NT2/D1 (cell line): ENCODE measurements at regions not wholly inside any gene's neighbourhood (a gene's known extent, or its start where the extent isn't known, plus 50 kb on each side); places are given as distances from the start of the nearest gene placed in this dataset.

Experiments used
- DNase-seq: peaks from one replicate; pipeline ENCODE4 v3.0.0-alpha.2; 2011; ENCODE audit warnings: low read depth, low spot score
- H3K27me3 ChIP-seq: 2 replicates; pipeline ENCODE4 v1.6.0; 2011; ENCODE audit warnings: mild to moderate bottlenecking; ENCODE audit not compliant: insufficient read length, insufficient read depth
- H3K36me3 ChIP-seq: 2 replicates; pipeline ENCODE4 v1.6.1; 2011; ENCODE audit warnings: mild to moderate bottlenecking, low read length, mixed read lengths; ENCODE audit not compliant: insufficient read depth, insufficient read length
- H3K4me1 ChIP-seq: 2 replicates; pipeline ENCODE4 v1.5.1; 2011; ENCODE audit not compliant: insufficient read depth, insufficient read length
- H3K4me3 ChIP-seq: 2 replicates; pipeline ENCODE4 v1.5.1; 2011; ENCODE audit warnings: low read depth; ENCODE audit not compliant: insufficient read length
- H3K9ac ChIP-seq: 2 replicates; pipeline ENCODE4 v1.6.0; 2011; ENCODE audit warnings: low read depth; ENCODE audit not compliant: insufficient read length
- H3K9me3 ChIP-seq: 2 replicates; pipeline ENCODE4 v1.5.1; 2011; ENCODE audit warnings: mild to moderate bottlenecking, low read length; ENCODE audit not compliant: insufficient read depth
- SUZ12 ChIP-seq: IDR thresholded peaks from 2 replicates; pipeline ENCODE4 v1.6.1; 2011; ENCODE audit not compliant: insufficient read length, insufficient read depth; ENCODE audit errors: extremely low read depth
- YY1 ChIP-seq: IDR thresholded peaks from 2 replicates; pipeline ENCODE4 v1.6.1; 2011; ENCODE audit not compliant: insufficient read length, insufficient read depth
- ZNF274 ChIP-seq: IDR thresholded peaks from 2 replicates; pipeline ENCODE4 v1.6.1; 2011; ENCODE audit warnings: mild to moderate bottlenecking, low read depth, low read length

DNA sequence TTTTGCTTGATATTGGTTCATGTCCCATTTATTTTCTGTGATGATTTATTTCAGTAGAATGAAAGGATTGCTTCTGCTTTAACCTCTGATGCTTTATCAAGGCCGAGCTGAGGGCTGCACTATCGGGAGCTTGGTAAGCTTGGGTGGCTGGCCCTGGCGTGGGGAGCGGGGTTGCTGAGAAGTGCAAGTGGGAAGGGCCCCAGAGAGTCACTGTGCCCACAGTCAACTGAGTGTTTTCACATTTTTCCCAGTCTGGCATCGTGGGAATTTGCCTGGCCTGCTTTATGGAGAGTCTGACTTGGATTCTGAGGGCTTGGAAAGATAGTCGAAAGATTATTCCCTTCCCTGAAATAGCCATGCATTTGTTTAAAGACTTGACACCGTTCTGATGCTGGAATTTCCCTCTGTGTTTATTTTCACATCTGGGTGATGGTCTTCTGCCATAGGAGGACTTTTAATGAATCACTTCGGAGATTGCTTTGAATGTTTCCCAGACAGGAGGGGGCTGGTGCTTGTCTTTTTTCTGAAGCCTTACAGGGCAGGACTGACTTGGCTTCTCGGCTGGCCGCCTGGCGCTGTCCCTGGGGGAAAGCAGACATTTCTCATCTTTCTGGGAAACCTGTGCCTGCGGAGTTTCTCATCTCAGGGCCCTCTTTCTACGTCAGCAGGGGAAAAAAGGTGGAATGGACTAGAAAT lies 139.0 kb downstream of the BOD1 start:
- TF ChIP-seq YY1 (no peak), SUZ12 (no peak), ZNF274 (no peak)
- no peak for DNase-seq
- Histone ChIP-seq H3K9me3 (no peaks in the 10 kb centered on the region), H3K27me3 (no peaks in the 10 kb centered on the region), H3K4me1 (peaks cover 2% of the 10 kb centered on the region), H3K36me3 (no peaks in the 10 kb centered on the region), H3K4me3 (no peak overlapping the region), H3K9ac (no peak overlapping the region)

DNA sequence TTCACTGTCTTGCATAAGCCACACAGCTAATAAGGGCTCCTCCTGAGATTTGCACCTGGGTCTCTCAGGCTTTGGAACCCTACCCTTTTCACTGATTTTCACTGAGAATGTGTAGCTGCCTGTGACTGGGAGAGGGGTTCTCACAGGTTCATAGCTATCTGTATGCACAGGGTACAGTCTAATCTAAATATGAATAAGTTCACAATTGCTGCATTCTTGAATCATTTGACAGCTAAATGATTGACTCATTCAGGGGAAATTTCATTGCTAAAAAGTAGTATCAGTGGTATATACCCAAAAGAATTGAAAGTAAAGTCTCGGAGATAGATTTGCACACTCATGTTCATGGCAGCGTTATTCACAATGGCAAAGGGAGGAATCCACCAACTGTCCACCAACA lies 140.7 kb downstream of the BOD1 start:
- Histone ChIP-seq H3K27me3 (no peaks in the 10 kb centered on the region), H3K9me3 (no peaks in the 10 kb centered on the region), H3K36me3 (no peaks in the 10 kb centered on the region), H3K4me3 (no peak overlapping the region), H3K4me1 (peaks cover 2% of the 10 kb centered on the region), H3K9ac (no peak overlapping the region)
- DNase-seq = no peak
- TF ChIP-seq ZNF274 (no peak), SUZ12 (no peak), YY1 (no peak)

DNA sequence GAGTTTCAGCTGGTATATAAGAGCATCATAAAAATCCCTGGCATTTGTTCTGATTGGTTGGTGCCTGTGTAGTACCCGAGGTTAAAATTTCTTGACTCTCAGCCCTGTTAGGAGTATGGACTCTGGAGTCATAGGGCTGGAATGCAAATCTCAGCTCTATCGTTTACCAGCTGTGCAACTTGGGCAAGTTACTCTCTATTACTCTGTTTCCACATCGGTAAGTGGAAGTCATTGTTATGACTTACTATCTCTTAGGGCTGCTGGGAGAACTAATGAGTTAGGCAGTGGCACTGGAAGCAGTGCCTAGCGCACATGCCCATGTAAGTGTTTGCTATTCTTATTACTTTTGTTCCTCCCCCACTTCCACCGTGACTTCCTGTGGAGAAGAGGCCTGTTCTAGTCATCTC lies 141.6 kb downstream of the BOD1 start:
- DNase-seq = no peak
- Histone ChIP-seq H3K9me3 (no peaks in the 10 kb centered on the region), H3K4me1 (peaks cover 2% of the 10 kb centered on the region), H3K36me3 (no peaks in the 10 kb centered on the region), H3K27me3 (no peaks in the 10 kb centered on the region), H3K4me3 (no peak overlapping the region), H3K9ac (no peak overlapping the region)
- TF ChIP-seq SUZ12 (no peak), YY1 (no peak), ZNF274 (no peak)

DNA sequence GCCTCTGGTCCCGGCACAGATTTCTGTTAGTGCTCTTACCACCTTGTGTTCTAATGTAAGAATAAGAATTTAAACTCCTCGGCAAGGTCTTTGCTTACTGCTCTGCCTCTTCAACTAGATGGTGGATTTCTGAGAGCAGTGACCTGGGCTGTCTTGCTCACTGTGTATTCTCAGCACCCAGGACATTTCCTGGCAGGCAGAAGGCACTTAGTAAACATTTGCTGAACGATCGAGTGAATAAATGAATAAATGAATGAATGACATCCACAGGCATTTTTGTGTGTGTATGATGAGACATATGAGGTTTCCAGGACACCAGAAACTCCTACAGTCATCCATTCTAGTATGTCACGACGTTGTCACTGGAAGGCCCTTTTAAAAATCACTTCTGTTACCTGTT lies 143.2 kb downstream of the BOD1 start:
- no peaks in the 10 kb centered on the region for H3K9me3 ChIP-seq
- H3K4me1 ChIP-seq = peaks cover 2% of the 10 kb centered on the region
- H3K9ac ChIP-seq = no peak overlapping the region
- H3K4me3 ChIP-seq = no peak overlapping the region
- no peak for DNase-seq
- TF ChIP-seq SUZ12 (no peak), ZNF274 (no peak), YY1 (no peak)
- no peaks in the 10 kb centered on the region for H3K27me3 ChIP-seq
- no peaks in the 10 kb centered on the region for H3K36me3 ChIP-seq

DNA sequence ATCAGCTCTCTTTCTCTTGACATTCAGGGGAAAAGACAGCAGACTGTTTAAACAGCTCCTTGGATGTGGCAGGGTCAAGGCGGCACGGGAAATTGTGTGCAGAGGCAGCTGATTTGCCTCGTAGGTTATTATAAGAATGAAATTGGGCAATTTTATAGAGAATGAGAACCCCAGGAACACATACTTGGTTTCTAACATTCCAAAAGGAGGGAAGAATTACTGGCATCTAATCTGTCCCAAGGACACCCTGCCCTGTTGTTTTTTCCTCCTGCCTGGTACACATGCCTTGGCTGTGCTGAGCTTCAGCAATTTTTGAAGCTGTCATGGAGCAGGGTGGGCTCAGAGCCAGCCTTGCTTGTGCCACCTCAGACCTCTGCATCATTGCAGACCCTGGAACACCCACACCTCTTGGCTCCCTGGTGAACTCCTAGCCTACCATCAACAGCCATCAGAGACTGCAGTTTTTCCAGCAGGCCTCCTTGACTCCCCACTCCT lies 143.6 kb downstream of the BOD1 start:
- Histone ChIP-seq H3K4me3 (no peak overlapping the region), H3K27me3 (no peaks in the 10 kb centered on the region), H3K9ac (no peak overlapping the region), H3K36me3 (no peaks in the 10 kb centered on the region), H3K4me1 (no peaks in the 10 kb centered on the region), H3K9me3 (no peaks in the 10 kb centered on the region)
- TF ChIP-seq ZNF274 = no peak
- TF ChIP-seq SUZ12 = no peak
- TF ChIP-seq YY1 = no peak
- no peak for DNase-seq

DNA sequence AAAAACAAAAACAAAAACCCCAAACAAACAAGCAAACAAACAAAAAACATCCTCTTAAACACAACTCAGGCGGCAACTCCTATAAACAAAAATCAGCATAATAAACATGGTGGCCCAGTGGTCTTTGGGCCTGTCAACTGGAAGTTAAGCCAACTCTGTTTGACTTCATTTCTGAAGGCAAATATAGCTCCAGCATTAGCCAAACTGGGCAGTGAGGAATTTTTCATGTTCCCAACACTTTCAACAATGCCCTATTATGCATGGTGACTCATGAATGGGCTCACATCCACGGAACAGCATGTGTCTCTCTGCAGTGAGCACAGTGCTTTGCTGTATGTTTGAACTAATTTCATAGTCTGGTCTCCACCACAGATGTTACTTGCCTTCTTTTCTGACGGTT lies 143.9 kb upstream of the STC2 start:
- no peak overlapping the region for H3K9ac ChIP-seq
- H3K4me3 ChIP-seq = no peak overlapping the region
- no peak for DNase-seq
- no peaks in the 10 kb centered on the region for H3K36me3 ChIP-seq
- H3K27me3 ChIP-seq = no peaks in the 10 kb centered on the region
- H3K9me3 ChIP-seq = no peaks in the 10 kb centered on the region
- no peak for TF ChIP-seq YY1
- no peak for TF ChIP-seq ZNF274
- TF ChIP-seq SUZ12 = no peak
- no peaks in the 10 kb centered on the region for H3K4me1 ChIP-seq

DNA sequence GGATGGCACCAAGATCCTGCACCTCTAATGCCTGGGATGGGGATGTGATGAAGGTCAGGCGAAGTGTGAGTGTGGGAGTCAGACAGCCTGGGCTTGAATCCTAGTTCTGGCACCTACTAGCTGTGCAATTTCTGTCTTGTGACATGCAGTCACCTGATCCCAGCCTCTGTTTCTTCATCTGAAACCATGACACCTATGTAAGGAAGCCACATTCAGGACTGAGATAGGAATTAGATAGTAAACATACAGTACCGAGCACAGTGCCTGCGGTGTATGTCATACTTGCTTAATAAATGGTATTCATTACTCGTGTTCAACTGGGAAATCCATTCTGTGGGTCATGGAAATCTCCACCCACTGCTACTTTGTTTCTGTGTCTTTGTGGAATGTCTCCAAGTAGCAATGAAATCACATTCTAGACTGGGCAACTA lies 140.6 kb upstream of the STC2 start:
- H3K4me1 ChIP-seq = no peaks in the 10 kb centered on the region
- H3K36me3 ChIP-seq = no peaks in the 10 kb centered on the region
- H3K4me3 ChIP-seq = no peak overlapping the region
- TF ChIP-seq ZNF274 = no peak
- TF ChIP-seq SUZ12 = no peak
- no peaks in the 10 kb centered on the region for H3K27me3 ChIP-seq
- no peak overlapping the region for H3K9ac ChIP-seq
- H3K9me3 ChIP-seq = peaks cover 17% of the 10 kb centered on the region
- DNase-seq = no peak

DNA sequence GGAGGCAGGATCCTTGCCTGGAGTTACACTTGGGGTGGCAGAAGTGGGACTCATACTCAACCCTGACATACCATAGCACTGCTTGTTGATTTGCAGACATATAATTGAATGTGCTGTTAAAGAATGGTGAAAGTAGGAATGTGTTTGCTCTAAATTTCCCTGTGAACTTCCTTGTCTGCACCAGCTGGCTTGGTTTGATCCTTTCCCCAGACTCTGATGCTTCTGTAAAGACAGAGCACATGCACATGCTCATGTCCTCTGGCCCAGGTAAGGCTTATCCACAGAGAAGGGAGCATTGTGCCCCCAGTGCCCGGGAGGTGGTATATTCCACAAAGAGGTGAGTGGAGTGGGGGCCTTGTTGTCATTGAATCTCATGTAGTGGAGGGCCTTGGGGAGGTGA lies 138.0 kb upstream of the STC2 start:
- no peaks in the 10 kb centered on the region for H3K4me1 ChIP-seq
- TF ChIP-seq SUZ12 = no peak
- TF ChIP-seq ZNF274 = no peak
- no peak for TF ChIP-seq YY1
- H3K4me3 ChIP-seq = no peak overlapping the region
- no peak for DNase-seq
- no peaks in the 10 kb centered on the region for H3K27me3 ChIP-seq
- H3K9me3 ChIP-seq = peaks cover 17% of the 10 kb centered on the region
- no peaks in the 10 kb centered on the region for H3K36me3 ChIP-seq
- H3K9ac ChIP-seq = no peak overlapping the region
